ENCODE measurements at regions not wholly inside any gene's neighbourhood (a gene's known extent, or its start where the extent isn't known, plus 50 kb on each side); places are given as distances from the start of the nearest gene placed in this dataset.

DNA sequence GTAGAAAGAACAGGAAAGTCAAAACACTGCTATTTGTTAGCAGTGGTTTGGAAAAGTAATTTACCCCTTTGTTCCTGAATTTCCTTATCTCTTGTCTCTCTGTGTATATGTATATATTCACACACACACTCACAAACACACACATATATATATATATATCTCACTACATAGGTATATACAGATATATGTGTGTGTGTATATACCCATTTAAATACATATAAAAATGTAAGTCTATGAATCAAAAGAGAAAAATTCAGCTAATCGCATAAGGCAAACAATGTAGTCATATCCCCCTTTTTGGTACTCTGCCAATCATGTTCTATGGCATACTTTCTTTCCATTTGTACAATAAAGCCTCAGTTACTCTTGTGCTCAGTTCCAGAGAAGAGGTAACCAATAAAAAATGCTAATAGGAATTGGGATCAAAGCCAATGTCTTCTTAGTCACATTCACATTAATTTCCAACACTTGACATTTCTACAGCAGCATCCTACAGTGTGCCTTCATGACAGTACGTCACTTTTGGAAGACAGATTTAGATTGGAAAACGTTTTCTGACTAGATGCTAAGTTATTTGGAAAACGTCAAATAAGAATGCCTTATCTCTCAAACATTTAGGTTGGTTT, 94.6 kb downstream of the MC4R start:
- H3K4me1 ChIP-seq (ENCODE audit: control insufficient read depth, insufficient read depth, low read length), result no peaks in the 10 kb centered on the region
- no peak for FAIRE-seq
- no peak for ATAC-seq
- ChIA-PET CTCF (no interaction called here), RAD21 (ENCODE audit: unreplicated experiment) (no interaction called here), SMC1A (ENCODE audit: uncharacterized antibody, unreplicated experiment) (interaction anchor here (1.6 kb wide), 1 partner anchor 20 kb away, joined by 3 read pairs; no protein-coding TSS in a partner anchor), POLR2A (no interaction called here)
- no peak overlapping the region for H3K9ac ChIP-seq (ENCODE audit: control insufficient read depth, insufficient read depth, low read length)
- no TSS peak for BruUV-seq (replicated peaks)
- H3K79me2 ChIP-seq (ENCODE audit: control insufficient read depth, insufficient read depth, low read length), result no peaks in the 10 kb centered on the region
- in situ Hi-C loops (cut with MboI) (no loop called here), intact Hi-C loops (cut with micrococcal nuclease; ENCODE audit: unreplicated experiment) (no loop called here)
- H3K4me2 ChIP-seq (ENCODE audit: control insufficient read depth, insufficient read depth), result no peak overlapping the region
- no peaks in the 10 kb centered on the region for H4K20me1 ChIP-seq (ENCODE audit: control insufficient read depth, insufficient read depth)
- no peaks in the 10 kb centered on the region for H3K36me3 ChIP-seq (ENCODE audit: control insufficient read depth in 2 of 2, insufficient read depth in 2 of 2, low read length in 1 of 2)
- no peak for TF ChIP-seq WRNIP1 (IDR thresholded peaks at IDR 0.05; ENCODE audit: borderline replicate concordance, low read depth, low read length)
- TF ChIP-seq, protein P1, sequence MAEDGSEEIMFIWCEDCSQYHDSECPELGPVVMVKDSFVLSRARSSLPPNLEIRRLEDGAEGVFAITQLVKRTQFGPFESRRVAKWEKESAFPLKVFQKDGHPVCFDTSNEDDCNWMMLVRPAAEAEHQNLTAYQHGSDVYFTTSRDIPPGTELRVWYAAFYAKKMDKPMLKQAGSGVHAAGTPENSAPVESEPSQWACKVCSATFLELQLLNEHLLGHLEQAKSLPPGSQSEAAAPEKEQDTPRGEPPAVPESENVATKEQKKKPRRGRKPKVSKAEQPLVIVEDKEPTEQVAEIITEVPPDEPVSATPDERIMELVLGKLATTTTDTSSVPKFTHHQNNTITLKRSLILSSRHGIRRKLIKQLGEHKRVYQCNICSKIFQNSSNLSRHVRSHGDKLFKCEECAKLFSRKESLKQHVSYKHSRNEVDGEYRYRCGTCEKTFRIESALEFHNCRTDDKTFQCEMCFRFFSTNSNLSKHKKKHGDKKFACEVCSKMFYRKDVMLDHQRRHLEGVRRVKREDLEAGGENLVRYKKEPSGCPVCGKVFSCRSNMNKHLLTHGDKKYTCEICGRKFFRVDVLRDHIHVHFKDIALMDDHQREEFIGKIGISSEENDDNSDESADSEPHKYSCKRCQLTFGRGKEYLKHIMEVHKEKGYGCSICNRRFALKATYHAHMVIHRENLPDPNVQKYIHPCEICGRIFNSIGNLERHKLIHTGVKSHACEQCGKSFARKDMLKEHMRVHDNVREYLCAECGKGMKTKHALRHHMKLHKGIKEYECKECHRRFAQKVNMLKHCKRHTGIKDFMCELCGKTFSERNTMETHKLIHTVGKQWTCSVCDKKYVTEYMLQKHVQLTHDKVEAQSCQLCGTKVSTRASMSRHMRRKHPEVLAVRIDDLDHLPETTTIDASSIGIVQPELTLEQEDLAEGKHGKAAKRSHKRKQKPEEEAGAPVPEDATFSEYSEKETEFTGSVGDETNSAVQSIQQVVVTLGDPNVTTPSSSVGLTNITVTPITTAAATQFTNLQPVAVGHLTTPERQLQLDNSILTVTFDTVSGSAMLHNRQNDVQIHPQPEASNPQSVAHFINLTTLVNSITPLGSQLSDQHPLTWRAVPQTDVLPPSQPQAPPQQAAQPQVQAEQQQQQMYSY (CRISPR knock-in tag; IDR thresholded peaks at IDR 0.05), result no peak
- no peak for TF ChIP-seq YBX1 (IDR thresholded peaks at IDR 0.05)
- TF ChIP-seq, protein P2, sequence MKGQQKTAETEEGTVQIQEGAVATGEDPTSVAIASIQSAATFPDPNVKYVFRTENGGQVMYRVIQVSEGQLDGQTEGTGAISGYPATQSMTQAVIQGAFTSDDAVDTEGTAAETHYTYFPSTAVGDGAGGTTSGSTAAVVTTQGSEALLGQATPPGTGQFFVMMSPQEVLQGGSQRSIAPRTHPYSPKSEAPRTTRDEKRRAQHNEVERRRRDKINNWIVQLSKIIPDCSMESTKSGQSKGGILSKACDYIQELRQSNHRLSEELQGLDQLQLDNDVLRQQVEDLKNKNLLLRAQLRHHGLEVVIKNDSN (IDR thresholded peaks at IDR 0.05; ENCODE audit: borderline replicate concordance, extremely low read length, insufficient read depth, low read depth, low read length), result no peak
- no peak for TF ChIP-seq PML (IDR thresholded peaks at IDR 0.05; ENCODE audit: low read length)
- TF ChIP-seq RFX5 (IDR thresholded peaks at IDR 0.05; ENCODE audit: low read depth, low read length), result no peak
- DNase-seq (ENCODE audit: low read depth, low spot score), result no peak
- no peaks in the 10 kb centered on the region for H3K27me3 ChIP-seq (replicated peaks in 1 of 2; ENCODE audit: control insufficient read depth in 2 of 2, insufficient read depth in 2 of 2, low read length in 1 of 2)
- H3K9me3 ChIP-seq (replicated peaks; ENCODE audit: control insufficient read depth, insufficient read depth, low read length), result no peaks in the 10 kb centered on the region
- no peak overlapping the region for H3K27ac ChIP-seq (ENCODE audit: control insufficient read depth, insufficient read depth)
- H2AFZ ChIP-seq (ENCODE audit: control insufficient read depth, low read depth, low read length), result no peak overlapping the region
- H3K4me3 ChIP-seq, result no peak overlapping the region
- 24% methylated on average over 4 of the region's 4 CpGs for WGBS (ENCODE audit: insufficient coverage, insufficient replicate concordance, low lambda C conversion rate, missing lambda C conversion rate)

All from GM12878 (cell line).